CD4-positive, alpha-beta T cell treated with Interleukin-10 for 1 hour (primary cell): ENCODE measurements at regions not wholly inside any gene's neighbourhood (a gene's known extent, or its start where the extent isn't known, plus 50 kb on each side); places are given as distances from the start of the nearest gene placed in this dataset.

Source experiments
- DNase-seq: peaks from one replicate; pipeline ENCODE4 v3.0.0-alpha.2; 2020

- no peak for DNase-seq
These were observed 96.8 kb upstream of the PLET1 start for GRCh38 chr11:112357488-112357887.

GRCh38 chr11:112361396-112361795 is 100.7 kb upstream of the PLET1 start:
- no peak for DNase-seq

GRCh38 chr11:112363527-112363926 is 102.9 kb upstream of the PLET1 start:
- DNase-seq: no peak

- no peak for DNase-seq
These were observed 104.4 kb upstream of the PLET1 start for GRCh38 chr11:112364962-112365481.

GRCh38 chr11:112366012-112366411 is 105.4 kb upstream of the PLET1 start:
- no peak for DNase-seq

GRCh38 chr11:112366777-112367176 is 106.1 kb upstream of the PLET1 start:
- DNase-seq: no peak

GRCh38 chr11:112367461-112367860 is 106.8 kb upstream of the PLET1 start:
- no peak for DNase-seq

GRCh38 chr11:112367895-112368294 is 107.2 kb upstream of the PLET1 start:
- no peak for DNase-seq

- DNase-seq: no peak
These were observed 107.7 kb upstream of the PLET1 start for GRCh38 chr11:112368381-112368780.

- DNase-seq: no peak
These were observed 108.7 kb upstream of the PLET1 start for GRCh38 chr11:112369374-112369773.

- no peak for DNase-seq
These were observed 109.3 kb upstream of the PLET1 start for GRCh38 chr11:112369916-112370315.

GRCh38 chr11:112374486-112375140 is 114.0 kb upstream of the PLET1 start:
- no peak for DNase-seq

GRCh38 chr11:112377946-112378345 is 117.3 kb upstream of the PLET1 start:
- no peak for DNase-seq

- DNase-seq: no peak
These were observed 119.8 kb upstream of the PLET1 start for GRCh38 chr11:112380464-112380863.

GRCh38 chr11:112381578-112381977 is 120.9 kb upstream of the PLET1 start:
- no peak for DNase-seq

- no peak for DNase-seq
These were observed 121.9 kb upstream of the PLET1 start for GRCh38 chr11:112382561-112382960.

GRCh38 chr11:112388496-112388895 is 127.8 kb upstream of the PLET1 start:
- no peak for DNase-seq

- no peak for DNase-seq
These were observed 130.4 kb upstream of the PLET1 start for GRCh38 chr11:112391086-112391485.

- no peak for DNase-seq
These were observed 132.2 kb upstream of the PLET1 start for GRCh38 chr11:112392904-112393303.

- DNase-seq: no peak
These were observed 133.6 kb upstream of the PLET1 start for GRCh38 chr11:112394304-112394703.

GRCh38 chr11:112396076-112396475 is 135.4 kb upstream of the PLET1 start:
- no peak for DNase-seq

- DNase-seq: no peak
These were observed 138.3 kb upstream of the PLET1 start for GRCh38 chr11:112398798-112399478.

- DNase-seq: no peak
These were observed 139.9 kb upstream of the PLET1 start for GRCh38 chr11:112400476-112401014.

- no peak for DNase-seq
These were observed 140.5 kb upstream of the PLET1 start for GRCh38 chr11:112401036-112401769.
